ENCODE measurements at regions not wholly inside any gene's neighbourhood (a gene's known extent, or its start where the extent isn't known, plus 50 kb on each side); places are given as distances from the start of the nearest gene placed in this dataset.
A peak's percentile ranks its signal among the peaks of the same experiment; 100 is the strongest.
"Not testable (repeated sequence)": the region's sequence is repeated elsewhere in the genome, so short reads cannot be mapped to it uniquely, and the experiment has no call there.

DNA sequence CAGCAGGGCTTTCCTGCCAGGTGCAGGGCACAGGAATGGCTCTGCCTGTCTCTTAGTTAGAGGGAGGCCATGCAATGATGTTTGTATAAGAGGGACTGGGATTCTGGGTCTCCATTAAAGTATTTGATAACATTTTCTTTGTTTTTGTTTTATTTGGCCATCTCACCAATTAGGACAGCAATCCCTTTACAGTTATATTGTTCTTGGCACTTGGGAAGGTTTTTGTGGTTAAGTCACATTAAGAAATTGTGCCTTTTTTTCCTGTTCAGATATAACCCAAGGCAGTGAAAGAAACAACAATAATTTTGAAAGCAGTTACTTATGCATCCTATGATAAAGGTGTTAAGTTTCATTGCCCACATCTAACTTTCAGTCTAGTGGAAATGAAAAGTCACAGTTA lies 237.4 kb upstream of the PRSS58 start:
- DNase-seq: not testable (repeated sequence)

DNA sequence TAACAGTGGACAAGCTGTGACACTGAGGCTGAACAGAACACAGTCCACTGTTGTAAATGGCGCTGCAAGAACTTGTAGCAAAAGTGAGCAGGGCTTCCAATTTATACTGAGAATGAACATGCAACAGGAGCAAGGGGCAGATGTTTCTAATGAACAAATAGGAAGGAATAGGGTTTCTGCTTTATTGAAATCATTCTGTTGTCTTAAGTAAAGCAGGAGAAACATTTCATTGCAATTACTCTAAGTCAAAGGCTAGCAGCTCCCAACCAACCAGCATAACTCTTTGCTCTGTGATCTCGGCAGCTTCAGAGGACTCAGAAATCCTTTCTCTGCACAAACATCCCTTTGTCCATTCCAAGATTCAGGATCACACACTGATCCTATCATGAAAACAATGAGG lies 236.2 kb upstream of the PRSS58 start:
- no peak for DNase-seq

DNA sequence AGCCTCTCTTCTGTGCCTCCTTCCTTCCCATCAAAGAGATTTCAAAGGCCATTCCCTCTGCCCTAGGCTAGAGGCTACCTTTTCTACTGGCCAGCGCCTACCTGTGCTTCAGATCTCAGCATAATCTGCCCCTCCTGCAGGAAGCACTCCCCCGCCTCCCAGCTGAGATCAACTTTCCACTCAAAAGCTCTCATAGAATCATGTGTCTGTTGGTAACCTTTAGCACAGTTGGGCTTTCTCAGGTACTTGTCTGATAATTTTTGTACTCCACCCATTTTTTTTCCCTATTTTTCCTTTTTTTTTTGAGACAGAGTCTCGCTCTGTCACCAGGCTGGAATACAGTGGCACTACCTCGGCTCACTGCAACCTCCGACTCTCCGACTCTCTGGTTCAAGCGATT lies 231.0 kb upstream of the PRSS58 start:
- no peak for DNase-seq

DNA sequence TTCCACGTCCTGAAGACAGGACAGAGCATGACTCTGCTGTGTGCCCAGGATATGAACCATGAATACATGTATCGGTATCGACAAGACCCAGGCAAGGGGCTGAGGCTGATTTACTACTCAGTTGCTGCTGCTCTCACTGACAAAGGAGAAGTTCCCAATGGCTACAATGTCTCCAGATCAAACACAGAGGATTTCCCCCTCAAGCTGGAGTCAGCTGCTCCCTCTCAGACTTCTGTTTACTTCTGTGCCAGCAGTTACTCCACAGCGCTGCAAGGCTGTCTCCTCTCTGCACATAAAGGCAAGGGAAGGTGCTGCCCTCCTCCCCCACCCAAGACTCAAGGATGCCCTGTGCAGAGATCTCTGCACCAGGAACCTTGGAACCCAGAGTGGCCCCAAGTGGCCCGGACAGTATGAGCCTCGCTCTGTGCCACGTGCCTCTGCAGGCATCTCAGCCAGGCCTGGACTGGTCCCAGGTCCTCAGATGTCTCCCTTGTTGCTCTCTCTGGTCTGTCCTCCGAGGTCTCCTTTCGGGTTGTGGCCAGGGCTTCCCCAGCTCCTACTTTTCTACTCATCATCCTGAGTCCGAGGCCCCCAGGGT lies 230.3 kb upstream of the PRSS58 start:
- no peak for DNase-seq

DNA sequence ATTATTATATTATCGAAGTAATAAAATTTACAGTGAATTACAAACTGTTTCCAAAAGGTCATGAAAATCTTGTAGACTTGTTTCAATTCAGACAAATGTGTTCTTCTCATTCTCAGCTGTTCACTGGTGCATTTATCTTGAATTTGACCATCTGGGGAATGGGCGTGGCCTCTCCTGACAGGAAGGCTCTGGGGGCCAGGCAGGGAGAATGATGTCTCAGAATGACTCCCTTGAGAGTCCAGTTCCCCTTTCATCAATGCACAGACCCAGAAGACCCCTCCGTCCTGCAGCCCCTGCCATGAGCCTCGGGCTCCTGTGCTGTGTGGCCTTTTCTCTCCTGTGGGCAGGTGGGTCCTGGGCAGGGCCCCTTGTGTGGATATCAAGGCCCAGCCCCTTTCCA lies 229.7 kb upstream of the PRSS58 start:
- not testable (repeated sequence) for DNase-seq

DNA sequence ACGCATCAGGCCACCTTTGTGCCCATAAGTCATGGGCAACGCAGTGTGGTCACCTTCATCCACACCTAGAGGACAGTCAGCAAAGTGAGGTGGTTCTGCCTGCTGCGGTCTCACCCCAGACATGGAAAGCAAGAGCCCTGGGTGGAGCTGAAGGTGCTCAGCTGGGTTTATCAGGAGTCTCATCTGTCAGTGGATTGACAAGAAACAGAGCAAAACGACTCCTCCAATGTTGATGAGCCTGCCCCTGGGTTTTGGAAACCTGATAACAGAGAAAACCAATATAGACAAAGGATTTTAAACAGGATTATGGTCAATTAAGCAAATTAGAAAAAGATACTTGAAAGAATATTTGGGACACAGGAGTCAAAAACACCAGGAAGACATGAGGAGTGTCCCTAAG lies 229.3 kb upstream of the PRSS58 start:
- no peak for DNase-seq

DNA sequence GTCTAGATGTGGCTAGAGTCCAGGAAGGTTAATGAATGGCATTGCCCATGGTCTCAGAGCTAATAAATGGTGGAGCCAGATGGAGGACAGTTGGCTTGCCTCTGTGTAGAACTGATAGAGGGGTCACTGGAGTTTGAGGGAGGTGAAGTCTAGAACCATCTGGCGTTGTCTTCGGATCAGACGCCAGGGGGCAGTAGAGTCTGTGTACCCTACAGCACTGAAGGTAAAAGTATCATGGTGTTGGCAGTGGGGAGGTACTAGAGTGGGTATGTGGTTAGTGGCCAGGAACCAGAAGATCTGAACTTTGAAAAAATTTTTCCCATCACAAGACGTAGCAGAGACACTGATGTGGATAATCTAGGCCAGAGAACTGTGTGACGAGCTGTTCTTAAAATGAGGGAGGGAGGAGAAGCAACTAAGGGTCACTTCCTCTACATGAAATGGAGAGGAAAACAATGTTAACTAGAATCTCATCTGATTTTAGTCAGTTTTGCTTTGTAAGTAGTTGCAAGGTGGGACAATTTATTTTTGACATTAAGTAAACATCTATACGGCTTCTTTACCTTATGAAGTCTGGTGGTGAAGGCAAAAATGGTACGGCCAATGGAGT lies 227.9 kb upstream of the PRSS58 start:
- DNase-seq: no peak

DNA sequence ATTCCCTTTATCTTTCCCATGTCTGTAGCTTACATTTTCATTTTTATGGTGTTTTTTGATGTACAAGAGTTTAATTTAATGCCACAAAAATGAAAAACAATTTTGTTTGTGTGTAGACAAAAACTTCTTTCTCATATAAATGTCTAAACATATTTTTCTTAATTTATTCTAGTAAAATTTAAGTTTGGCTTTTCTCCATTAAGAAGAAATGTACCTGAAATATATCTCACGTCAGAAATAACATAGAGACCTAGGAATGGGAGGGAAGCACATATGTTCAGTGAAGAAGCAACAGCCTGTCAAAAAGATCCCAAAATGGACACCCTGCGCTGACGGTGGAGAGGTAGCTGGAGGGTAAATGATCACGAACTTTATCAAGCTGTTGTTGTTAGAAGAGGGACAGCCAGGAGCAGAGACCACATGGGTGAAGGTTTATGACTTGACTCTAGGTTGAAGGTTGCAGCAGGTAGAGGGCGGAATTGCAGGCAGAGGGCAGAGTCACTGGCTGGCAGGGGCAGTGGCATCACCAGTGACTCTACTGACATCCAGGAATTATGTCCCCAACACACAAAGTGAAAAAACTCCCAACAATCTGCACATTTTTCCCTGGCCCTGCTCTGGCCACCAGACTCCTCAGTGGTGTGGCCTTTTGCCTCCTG lies 225.9 kb upstream of the PRSS58 start:
- DNase-seq: no peak

DNA sequence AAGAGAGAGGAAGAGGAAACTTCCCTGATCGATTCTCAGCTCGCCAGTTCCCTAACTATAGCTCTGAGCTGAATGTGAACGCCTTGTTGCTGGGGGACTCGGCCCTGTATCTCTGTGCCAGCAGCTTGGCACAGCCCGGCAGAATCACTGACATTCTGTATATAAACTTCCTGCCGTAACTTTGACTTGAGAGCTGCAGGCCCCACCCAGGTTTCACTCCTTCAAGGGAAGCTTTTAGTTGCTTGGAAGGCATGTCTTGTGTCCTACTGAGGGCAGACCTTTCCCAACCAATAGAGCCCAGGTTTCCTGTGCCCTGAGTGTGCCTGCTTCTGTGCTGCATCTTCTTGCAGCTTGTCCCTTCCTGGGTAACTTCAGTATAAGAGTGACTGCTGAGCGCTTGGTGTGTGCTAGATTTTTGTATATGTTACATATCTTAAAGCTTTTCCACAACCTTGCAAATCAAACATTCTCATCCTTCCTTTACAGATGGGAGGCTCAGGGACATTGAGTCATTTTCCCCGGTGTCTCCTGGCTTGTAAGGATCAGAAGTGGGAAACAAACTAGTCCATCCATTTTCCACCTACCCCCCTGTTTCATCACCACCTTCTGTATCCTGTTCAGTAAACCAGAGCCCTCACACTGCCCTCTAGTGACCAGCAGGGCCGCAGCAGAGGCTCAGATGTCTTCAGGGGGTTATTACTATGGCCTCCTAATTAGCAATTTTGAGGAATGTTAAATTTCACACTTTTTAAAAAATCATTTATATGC lies 225.2 kb upstream of the PRSS58 start:
- DNase-seq: peak; percentile 63

DNA sequence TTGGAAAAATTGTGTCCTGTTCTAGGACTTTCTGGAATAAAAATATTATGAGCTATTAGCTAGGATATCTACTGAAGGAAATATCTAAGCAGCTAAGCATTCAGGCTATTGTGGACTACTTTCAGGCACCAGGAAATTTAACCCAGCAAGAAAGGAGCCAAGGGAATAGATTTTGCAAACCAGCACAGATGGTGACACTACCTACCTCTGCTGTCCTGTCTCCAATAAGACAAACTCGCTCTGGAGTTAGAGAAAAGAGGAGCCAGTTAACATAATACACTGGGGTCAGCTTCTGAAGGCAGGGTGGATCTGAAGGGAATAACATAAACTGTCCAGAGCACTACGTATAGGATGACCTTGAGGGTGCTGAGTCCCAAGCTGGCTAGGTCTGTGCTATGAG lies 223.7 kb upstream of the PRSS58 start:
- DNase-seq: no peak

DNA sequence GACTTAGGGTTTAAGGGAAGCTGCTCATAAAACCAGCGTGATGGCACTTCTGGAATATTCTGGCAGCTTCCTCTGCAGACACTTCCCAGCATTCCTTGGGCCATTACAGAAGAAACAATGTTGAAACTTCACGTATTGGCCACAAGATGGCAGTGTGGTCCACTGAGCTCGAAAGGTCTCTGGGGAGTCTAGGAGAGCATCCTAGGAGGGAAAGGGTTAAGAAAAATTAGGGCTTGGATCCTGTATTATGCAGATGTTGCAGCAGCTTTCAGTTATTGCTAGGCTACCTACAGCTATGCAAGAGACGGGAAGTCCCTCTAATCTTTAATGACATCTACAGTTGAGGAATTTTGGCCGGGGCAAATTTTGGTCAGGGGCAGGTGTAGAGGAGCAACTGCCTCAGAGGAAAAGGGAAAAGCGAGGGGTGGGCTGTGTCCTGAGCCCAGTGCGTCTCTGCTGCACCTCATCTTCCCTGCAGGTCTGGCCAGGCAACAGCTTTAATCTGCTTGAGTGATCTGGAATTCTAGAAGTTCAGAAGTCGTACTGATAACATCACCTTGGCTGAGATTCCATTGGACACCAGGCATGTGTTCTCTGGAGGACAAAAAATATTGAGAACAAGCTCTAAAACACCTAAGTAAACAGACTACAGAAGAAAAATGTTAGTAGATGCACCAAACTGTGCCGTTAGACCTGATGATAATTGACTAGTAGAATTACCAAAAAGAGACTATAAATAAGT lies 220.8 kb upstream of the PRSS58 start:
- no peak for DNase-seq

DNA sequence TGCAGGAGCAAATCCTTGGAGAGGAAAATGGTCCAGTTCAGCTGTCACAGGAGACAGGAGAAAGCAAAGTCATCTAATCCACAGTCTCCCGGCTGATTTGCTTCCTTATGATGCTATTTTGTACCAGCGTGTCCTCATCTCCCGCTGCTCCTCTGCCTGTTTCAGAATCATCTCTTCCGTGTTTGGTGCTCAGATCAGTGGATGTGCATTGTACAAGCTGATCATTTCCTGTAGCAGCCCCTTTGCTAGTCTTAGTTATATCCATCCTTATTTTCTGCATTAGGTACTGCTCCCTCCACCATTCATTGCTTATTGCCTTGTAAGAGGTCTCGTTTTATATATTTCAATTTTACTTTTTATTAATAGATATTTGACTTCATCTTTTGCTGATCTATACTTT lies 219.9 kb upstream of the PRSS58 start:
- not testable (repeated sequence) for DNase-seq

DNA sequence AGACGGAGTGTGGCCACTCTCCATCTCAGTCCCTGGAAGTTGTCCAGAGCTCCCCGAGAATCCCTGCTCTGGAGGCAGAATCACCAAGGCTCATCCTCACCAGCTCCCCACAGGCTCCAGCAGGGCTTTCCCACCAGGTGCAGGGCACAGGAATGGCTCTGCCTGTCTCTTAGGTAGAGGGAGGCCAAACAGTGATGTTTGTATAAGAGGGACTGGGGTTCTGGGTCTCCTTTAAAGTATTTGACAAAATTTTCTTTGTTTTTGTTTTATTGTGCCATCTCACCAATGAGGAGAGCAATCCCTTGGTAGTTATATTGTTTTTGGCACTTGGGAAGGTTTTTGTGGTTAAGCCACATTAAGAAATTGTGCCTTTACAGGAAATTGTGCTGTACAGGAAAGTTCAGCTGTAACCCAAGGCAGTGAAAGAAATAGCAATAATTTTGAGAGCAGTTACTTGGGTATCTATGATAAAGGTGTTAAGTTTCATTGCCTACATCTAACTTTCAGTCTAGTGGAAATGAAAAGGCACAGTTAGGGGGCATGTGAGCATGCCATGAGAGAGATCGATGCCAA lies 219.3 kb upstream of the PRSS58 start:
- DNase-seq: no peak

DNA sequence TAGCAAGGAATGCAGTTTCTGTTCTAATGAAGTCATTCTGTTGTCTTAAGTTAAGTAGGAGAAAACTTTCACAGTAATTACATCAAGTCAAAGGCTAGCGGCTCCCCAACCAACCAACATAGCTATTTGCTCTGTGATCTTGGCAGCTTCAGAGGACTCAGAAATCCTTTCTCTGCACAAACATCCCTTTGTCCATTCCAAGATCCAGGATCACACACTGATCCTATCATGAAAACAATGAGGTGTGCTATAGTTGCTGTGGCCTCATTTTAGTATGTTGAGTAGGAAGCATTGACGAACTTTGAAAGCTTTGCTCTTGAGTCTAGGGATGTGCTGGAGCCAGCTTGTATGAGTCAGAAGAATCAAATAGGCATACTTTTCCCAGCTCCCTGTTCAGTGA lies 218.2 kb upstream of the PRSS58 start:
- DNase-seq: no peak

DNA sequence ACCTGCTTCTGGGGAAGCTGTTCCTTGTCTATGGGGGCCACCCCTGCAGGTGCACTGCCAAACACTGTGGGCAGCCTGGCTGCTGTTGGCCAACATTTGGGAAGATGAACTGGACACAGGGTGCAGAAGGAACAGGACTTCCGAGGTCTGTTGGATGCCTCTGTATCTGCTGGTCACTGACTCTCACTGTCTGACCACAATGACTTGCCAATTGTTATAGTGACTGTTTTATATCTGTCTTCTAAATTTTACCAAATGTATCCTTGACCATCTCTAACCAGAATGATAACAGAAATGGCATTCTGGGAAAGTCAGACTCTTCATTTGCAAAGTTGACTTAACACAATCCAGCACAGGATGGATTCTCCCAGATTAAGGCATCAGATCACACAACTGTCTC lies 214.0 kb upstream of the PRSS58 start:
- DNase-seq: no peak

DNA sequence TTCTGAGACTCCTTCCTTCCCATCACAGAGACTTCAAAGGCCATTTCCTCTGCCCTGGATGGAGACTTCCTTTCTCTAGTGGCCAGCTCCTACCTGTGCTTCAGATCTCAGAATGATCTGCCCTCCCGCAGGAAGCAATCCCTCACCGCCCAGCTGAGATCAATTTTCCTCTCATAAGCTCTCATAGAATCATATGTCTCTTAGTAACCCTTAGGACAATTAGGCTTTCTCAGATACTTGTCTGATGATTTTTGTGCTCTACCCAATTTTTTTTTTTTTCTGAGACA lies 212.6 kb upstream of the PRSS58 start:
- no peak for DNase-seq

DNA sequence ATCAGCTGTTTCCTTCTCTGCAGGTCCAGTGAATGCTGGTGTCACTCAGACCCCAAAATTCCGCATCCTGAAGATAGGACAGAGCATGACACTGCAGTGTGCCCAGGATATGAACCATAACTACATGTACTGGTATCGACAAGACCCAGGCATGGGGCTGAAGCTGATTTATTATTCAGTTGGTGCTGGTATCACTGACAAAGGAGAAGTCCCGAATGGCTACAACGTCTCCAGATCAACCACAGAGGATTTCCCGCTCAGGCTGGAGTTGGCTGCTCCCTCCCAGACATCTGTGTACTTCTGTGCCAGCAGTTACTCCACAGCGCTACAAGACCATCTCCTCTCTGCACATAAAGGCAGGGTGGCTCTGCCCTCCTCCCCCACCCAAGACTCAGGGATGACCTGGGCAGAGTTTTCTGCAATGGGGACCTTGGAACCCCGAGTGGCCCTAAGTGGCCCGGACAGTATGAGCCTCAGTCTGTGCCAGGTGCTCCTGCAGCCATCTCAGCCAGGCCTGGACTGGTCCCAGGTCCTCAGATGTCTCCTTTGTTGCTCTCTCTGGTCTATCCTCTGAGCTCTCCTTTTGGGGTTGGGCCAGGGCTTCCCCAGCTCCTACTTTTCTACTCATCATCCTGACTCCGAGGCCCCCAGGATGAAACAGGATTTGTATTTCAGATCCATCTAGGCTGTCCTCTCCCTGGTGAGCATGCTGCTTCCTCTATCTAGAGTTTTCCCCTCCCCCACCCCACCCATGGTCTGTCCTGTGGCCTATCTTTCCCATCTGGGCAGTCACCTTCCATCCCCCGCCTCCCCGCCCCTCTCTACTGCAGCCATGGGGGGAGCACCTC lies 212.1 kb upstream of the PRSS58 start:
- DNase-seq: no peak

DNA sequence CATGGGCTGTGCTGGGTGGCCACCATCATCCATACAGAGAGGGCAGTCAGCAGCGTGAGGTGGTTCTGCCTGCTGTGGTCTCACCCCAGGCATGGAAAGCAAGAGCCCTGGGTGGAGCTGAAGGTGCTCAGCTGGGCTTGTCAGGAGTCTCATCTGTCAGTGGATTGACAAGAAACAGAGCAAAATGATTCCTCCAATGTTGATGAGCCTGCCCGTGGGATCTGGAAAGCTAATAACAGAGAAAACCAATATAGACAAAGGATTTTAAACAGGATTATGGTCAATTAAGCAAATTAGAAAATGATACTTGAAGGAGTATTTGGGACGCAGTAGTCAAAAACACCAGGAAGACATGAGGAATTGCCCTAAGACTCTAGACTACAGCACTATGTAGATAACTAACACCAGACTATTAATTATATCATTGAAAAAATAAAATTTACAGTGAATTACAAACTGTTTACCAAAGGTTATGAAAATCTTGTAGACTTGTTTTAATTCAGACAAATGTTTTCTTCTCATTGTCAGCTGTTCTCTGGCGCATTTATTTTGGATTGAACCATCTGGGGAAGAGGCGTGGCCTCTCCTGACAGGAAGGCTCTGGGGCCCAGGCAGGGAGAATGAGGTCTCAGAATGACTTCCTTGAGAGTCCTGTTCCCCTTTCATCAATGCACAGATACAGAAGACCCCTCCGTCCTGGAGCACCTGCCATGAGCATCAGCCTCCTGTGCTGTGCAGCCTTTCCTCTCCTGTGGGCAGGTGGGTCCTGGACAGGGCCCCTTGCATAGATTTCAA lies 211.2 kb upstream of the PRSS58 start:
- DNase-seq: no peak

DNA sequence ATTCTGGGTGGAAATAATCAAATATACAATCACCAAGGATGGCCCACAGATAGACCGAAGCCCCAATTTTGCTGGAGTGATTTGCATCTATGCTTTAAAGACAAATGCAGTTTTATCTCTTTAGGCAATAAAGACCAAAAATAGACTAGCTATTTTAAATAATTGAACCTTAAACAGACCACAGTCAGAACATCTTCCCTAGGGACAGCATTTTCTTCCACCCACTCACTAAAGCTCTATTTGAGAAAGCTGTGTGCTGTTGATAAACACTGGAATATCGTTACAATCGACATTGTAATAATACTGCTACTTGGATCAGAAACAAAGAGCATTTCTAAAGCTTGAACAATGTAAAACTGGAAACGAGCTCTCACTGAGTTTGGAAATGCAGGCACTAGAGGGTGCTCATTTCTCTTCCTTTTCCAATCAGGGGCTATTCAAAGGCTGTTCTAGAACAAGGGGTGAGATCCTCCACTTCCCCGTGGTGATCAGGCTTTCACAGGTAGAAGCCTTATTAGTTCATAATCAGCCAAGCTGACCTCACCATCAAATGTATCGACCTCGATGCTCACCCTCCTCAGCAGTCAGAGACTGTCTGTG lies 209.3 kb upstream of the PRSS58 start:
- DNase-seq: not testable (repeated sequence)

DNA sequence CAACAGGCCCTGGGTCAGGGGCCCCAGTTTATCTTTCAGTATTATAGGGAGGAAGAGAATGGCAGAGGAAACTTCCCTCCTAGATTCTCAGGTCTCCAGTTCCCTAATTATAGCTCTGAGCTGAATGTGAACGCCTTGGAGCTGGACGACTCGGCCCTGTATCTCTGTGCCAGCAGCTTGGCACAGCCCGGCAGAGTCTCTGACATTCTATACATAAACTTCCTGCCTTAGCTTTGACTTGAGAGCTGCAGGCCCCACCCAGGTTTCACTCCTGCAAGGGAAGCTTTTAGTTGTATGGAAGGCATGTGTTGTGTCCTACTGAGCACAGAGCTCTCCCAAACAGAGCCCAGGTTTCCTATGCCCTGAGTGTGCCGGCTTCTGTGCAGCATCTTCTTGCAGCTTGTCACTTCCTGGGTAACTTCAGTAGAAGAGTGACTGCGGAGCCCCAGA lies 205.6 kb upstream of the PRSS58 start:
- DNase-seq: no peak

DNA sequence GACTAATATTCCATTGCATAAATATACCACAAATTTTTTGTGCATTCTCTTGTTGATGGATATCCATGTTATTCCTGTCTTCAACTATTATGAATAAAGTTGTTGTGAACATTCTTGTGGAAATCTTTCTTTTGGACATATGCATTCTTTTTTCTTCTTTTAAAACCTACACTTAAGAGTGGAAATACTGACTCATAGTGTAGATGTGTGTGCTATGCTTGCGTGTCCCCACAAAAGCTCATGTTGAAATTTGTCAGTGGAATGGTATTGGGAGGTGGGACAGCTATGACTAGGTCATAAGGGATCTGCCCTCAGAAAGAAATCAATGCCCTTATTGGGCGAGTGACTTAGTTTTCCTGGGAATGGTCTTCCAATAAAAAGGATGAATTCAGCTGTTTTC lies 203.6 kb upstream of the PRSS58 start:
- no peak for DNase-seq

All from activated CD8-positive, alpha-beta memory T cell treated with anti-CD3 and anti-CD28 coated beads, Interleukin-2, amount 50 U/mL, for 48 hours (primary cell).